GM10248 (cell line): ENCODE measurements at regions not wholly inside any gene's neighbourhood (a gene's known extent, or its start where the extent isn't known, plus 50 kb on each side); places are given as distances from the start of the nearest gene placed in this dataset.
A peak's percentile ranks its signal among the peaks of the same experiment; 100 is the strongest.

ENCODE experiments used
- CTCF ChIA-PET: fragments of 300-600 bp; sonication (Branson Sonifier 250); formaldehyde crosslinking; extraction: SDS; loops from one replicate; lab custom pipeline; 2021; ENCODE audit warnings: antibody characterized with exemption; lab: Yijun Ruan, JAX
- POLR2A ChIA-PET: fragments of 350-650 bp; sonication (Branson Sonifier 250); formaldehyde crosslinking; extraction: SDS; loops from one replicate; lab custom pipeline; 2020; ENCODE audit warnings: antibody characterized with exemption; lab: Yijun Ruan, JAX
- DNase-seq: peaks from one replicate; pipeline ENCODE4 v3.0.0; 2012; ENCODE audit errors: extremely low spot score
- CTCF ChIP-seq: IDR thresholded peaks from 2 replicates; pipeline ENCODE4 v1.5.1; 2012; ENCODE audit warnings: mild to moderate bottlenecking, low read depth; ENCODE audit errors: extremely low read depth, missing control alignments, control extremely low read depth

- no peak for TF ChIP-seq CTCF
- POLR2A ChIA-PET = no interaction called here
- DNase-seq = no peak
- CTCF ChIA-PET = interaction anchor here (1.0 to 5.1 kb wide), 8 partner anchors 10 to 881 kb away, joined by 3 to 27 read pairs (median 4); no protein-coding TSS in a partner anchor
Measured at GRCh38 chr1:101344745-101345144, 107.9 kb downstream of the S1PR1 start.

DNA sequence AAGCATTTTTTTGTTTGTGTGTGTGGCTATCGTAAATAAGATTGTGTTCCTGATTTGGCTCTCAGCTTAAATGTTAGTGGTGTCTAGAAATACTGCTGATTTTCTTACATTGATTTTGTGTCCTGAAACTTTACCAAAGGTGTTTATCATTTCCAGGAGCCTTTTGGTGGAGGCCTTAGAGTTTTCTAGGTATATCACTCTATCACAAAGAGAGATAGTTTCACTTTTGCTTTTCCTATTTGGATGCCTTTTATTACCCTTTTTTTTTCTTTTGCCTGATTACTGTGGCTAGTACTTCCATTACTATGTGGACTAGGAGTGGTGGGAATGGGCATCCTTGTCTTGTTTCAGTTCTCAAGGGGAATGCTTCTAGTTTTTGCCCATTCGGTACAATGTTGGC lies 109.6 kb downstream of the S1PR1 start:
- TF ChIP-seq CTCF = no peak
- no peak for DNase-seq
- CTCF ChIA-PET = interaction anchor here (1.0 to 5.1 kb wide), 8 partner anchors 9 to 882 kb away, joined by 3 to 27 read pairs (median 4); no protein-coding TSS in a partner anchor
- POLR2A ChIA-PET = no interaction called here

DNA sequence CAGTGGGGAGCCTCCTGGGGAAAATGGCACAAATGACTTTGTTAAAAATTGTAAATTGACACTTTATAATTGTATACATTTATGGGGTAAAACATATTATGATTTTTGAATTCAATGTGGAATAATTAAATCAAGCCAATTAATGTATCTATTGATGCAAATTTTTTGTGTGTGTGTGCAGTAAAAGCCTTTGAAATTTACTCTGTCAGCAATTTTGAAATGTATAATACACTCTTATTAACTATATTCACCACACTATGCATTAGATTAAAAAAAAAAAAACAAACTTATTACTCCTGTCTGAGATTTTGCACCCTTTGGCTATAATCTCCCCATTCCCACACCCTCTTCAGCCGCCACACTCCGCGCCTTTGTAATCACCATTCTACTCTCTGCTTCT lies 119.2 kb downstream of the S1PR1 start:
- no peak for TF ChIP-seq CTCF
- ChIA-PET POLR2A (no interaction called here), CTCF (interaction anchor here (1.1 to 7.7 kb wide), 9 partner anchors 10 to 434 kb away, joined by 4 to 68 read pairs (median 8); no protein-coding TSS in a partner anchor)

DNA sequence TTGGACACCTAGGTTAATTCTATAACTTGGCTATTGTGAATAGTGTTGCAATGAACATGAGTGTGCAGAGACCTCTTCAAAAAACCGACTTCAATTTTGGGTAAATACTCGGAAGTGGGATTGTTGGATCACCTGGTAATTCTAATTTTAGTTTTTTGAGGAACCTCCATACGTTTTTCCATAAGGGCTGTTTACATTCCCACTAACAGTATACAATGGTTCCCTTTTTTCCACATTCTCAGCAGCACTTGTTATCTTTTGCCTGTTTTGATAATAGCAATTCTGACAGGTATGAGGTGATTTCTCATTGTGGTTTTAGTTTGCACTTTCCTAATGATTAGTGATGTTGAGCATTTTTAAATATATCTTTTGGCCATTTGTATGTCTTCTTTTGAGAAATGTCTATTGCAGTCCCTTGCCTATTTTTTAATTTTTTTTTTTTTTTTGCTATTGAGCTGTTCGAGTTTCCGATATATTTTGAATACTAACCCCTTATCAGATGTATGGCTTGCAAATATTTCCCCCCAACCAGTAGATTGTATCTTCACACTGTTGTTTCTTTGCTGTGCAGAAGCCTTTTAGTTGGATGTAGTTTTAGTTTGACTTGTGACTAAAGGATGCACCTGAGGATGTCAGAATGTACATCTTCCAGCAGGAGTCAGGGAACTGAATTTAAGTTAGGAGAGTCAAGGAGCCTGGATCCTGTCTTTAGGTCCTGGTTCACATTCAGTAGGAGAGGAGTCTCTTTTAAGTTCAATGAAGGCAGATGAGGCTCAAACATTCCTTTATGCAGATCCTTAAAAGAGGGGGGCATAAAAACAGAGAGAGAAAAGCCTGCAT lies 120.0 kb downstream of the S1PR1 start:
- ChIA-PET POLR2A (interaction anchor here (1.7 kb wide), 1 partner anchor 47 kb away, joined by 6 read pairs; no protein-coding TSS in a partner anchor), CTCF (interaction anchor here (0.8 to 3.2 kb wide), 39 partner anchors 9 to 448 kb away, joined by 3 to 70 read pairs (median 5); no protein-coding TSS in a partner anchor)
- TF ChIP-seq CTCF = no peak
- no peak for DNase-seq

More for the DNA sequence above, 119.2 kb downstream of the S1PR1 start:
- no peak for DNase-seq

DNA sequence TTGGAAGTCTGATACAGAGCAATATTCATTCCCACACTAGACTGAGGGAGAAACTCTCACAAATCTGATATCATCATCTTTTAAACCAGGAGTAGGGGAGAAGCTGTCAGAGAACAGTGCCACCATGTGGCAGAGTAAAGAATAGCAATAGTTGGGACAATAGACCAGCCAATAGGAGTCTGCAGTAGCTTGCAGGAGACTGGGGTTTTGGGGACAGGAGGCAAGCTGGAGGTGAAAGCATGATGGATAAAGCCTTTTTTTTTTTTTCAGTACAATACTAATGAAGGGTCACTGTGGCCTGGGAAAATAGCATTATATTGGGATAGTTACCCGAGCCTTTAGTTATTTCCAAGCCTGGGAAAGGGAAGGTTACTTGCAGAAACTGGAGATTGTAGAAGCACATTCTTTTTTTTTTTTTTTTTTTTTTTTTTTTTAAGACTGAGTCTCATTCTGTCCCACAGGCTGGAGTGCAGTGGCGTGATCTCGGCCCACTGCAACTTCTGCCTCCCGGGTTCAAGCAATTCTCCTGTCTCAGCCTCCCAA lies 120.7 kb downstream of the S1PR1 start:
- ChIA-PET POLR2A (interaction anchor here (1.7 kb wide), 1 partner anchor 48 kb away, joined by 6 read pairs; no protein-coding TSS in a partner anchor), CTCF (interaction anchor here (0.7 to 3.2 kb wide), 55 partner anchors 10 to 449 kb away, joined by 3 to 70 read pairs (median 4); no protein-coding TSS in a partner anchor)
- peak; percentile 79 for TF ChIP-seq CTCF
- peak; percentile 82 for DNase-seq

- CTCF ChIA-PET = interaction anchor here (1.5 kb wide), 1 partner anchor 51 kb away, joined by 3 read pairs; no protein-coding TSS in a partner anchor
- no peak for DNase-seq
Measured at GRCh38 chr1:101360506-101360905, 123.7 kb downstream of the S1PR1 start.

More at GRCh38 chr1:101360506-101360905, 123.7 kb downstream of the S1PR1 start:
- TF ChIP-seq CTCF = no peak
- POLR2A ChIA-PET = no interaction called here
